ENCODE measurements at regions not wholly inside any gene's neighbourhood (a gene's known extent, or its start where the extent isn't known, plus 50 kb on each side); places are given as distances from the start of the nearest gene placed in this dataset.

- no peak for TF ChIP-seq POLR2AphosphoS5 (IDR thresholded peaks at IDR 0.05; ENCODE audit: low read depth, low read length)
- no peak for TF ChIP-seq POLR2A (IDR thresholded peaks at IDR 0.05; ENCODE audit: low read depth, low read length)
Observed at GRCh38 chr6:77318256-77318655, 145.0 kb downstream of the HTR1B start.
